Type B pancreatic cell (in vitro differentiated cells): ENCODE measurements at regions not wholly inside any gene's neighbourhood (a gene's known extent, or its start where the extent isn't known, plus 50 kb on each side); places are given as distances from the start of the nearest gene placed in this dataset.

Experiments used
- DNase-seq: peaks from one replicate; pipeline ENCODE4 v3.0.0; 2021; ENCODE audit warnings: mixed read lengths; ENCODE audit not compliant: unreplicated experiment; ENCODE audit errors: extremely low spot score
- H3K27ac Mint-ChIP-seq: 2 replicates; pipeline ENCODE4 v1.8.0; 2021; ENCODE audit warnings: mild to moderate bottlenecking, mixed read lengths
- H3K27me3 Mint-ChIP-seq: 2 replicates; pipeline ENCODE4 v1.8.0; 2021; ENCODE audit warnings: mixed read lengths
- H3K36me3 Mint-ChIP-seq: 2 replicates; pipeline ENCODE4 v1.8.0; 2021; ENCODE audit warnings: mixed read lengths
- H3K4me1 Mint-ChIP-seq: one replicate; pipeline ENCODE4 v1.8.0; 2021; ENCODE audit warnings: mixed read lengths; ENCODE audit not compliant: unreplicated experiment
- H3K4me3 Mint-ChIP-seq: 2 replicates; pipeline ENCODE4 v1.8.0; 2021; ENCODE audit warnings: mild to moderate bottlenecking, mixed read lengths
- H3K9me3 Mint-ChIP-seq: 2 replicates; pipeline ENCODE4 v1.8.0; 2021; ENCODE audit warnings: mixed read lengths
- CTCF ChIP-seq: fragments of 200-600 bp; sonication (generic); conservative IDR thresholded peaks from 2 replicates; pipeline ENCODE4 v1.5.0; 2021; ENCODE audit warnings: antibody characterized with exemption, mild to moderate bottlenecking

- TF ChIP-seq CTCF, result no peak
- H3K27ac Mint-ChIP-seq, result no peak overlapping the region
- no peaks in the 10 kb centered on the region for H3K36me3 Mint-ChIP-seq
- no peak overlapping the region for H3K4me3 Mint-ChIP-seq
- no peak for DNase-seq
- H3K27me3 Mint-ChIP-seq, result peaks cover 18% of the 10 kb centered on the region
- no peaks in the 10 kb centered on the region for H3K9me3 Mint-ChIP-seq
- H3K4me1 Mint-ChIP-seq, result peaks cover 4% of the 10 kb centered on the region
Observed at GRCh38 chr22:49349841-49350381, 477.8 kb downstream of the BRD1 start.

- Mint-ChIP-seq H3K4me1 (peaks cover 8% of the 10 kb centered on the region), H3K4me3 (no peak overlapping the region), H3K27me3 (peaks cover 16% of the 10 kb centered on the region), H3K36me3 (no peaks in the 10 kb centered on the region), H3K27ac (no peak overlapping the region), H3K9me3 (no peaks in the 10 kb centered on the region)
- DNase-seq, result no peak
- no peak for TF ChIP-seq CTCF
Observed at GRCh38 chr22:49349181-49349835, 478.4 kb downstream of the BRD1 start.

GRCh38 chr22:49348631-49349030, 479.0 kb downstream of the BRD1 start:
- H3K36me3 Mint-ChIP-seq, result no peaks in the 10 kb centered on the region
- no peaks in the 10 kb centered on the region for H3K9me3 Mint-ChIP-seq
- peaks cover 15% of the 10 kb centered on the region for H3K4me1 Mint-ChIP-seq
- H3K4me3 Mint-ChIP-seq, result no peak overlapping the region
- H3K27ac Mint-ChIP-seq, result no peak overlapping the region
- H3K27me3 Mint-ChIP-seq, result peaks cover 18% of the 10 kb centered on the region
- no peak for DNase-seq
- TF ChIP-seq CTCF, result no peak

DNA sequence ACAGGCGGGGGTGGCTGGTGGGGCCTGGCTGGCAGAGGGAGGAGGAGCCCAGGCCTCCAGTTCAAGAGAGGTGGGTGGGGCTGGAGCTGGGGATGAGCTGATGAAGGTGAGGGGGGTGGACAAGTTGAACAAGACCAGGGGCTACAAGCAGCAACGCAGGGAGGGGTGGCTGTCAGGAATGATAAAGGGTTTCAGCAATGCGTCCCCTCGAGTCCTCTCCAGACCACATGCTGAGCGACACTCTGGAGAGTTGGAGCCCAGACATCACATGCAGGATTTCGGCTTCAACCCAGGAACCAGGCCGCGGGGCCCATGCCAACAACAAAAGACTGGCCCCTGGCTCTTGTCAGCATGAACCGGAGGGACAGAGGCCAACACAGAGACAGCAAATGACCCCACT, 480.3 kb downstream of the BRD1 start:
- peaks cover 15% of the 10 kb centered on the region for H3K4me1 Mint-ChIP-seq
- no peaks in the 10 kb centered on the region for H3K36me3 Mint-ChIP-seq
- H3K27me3 Mint-ChIP-seq, result peaks cover 18% of the 10 kb centered on the region
- no peak for DNase-seq
- no peak for TF ChIP-seq CTCF
- H3K27ac Mint-ChIP-seq, result no peak overlapping the region
- no peaks in the 10 kb centered on the region for H3K9me3 Mint-ChIP-seq
- H3K4me3 Mint-ChIP-seq, result no peak overlapping the region

- H3K4me1 Mint-ChIP-seq, result peaks cover 15% of the 10 kb centered on the region
- no peaks in the 10 kb centered on the region for H3K9me3 Mint-ChIP-seq
- H3K4me3 Mint-ChIP-seq, result no peak overlapping the region
- no peak overlapping the region for H3K27ac Mint-ChIP-seq
- TF ChIP-seq CTCF, result no peak
- H3K27me3 Mint-ChIP-seq, result peaks cover 17% of the 10 kb centered on the region
- H3K36me3 Mint-ChIP-seq, result no peaks in the 10 kb centered on the region
- DNase-seq, result no peak
Observed at GRCh38 chr22:49345896-49346295, 481.8 kb downstream of the BRD1 start.
